Osteoblast (primary cell): ENCODE measurements at regions not wholly inside any gene's neighbourhood (a gene's known extent, or its start where the extent isn't known, plus 50 kb on each side); places are given as distances from the start of the nearest gene placed in this dataset.

Experiments used
- DNase-seq: peaks from one replicate; pipeline ENCODE4 v3.0.0; 2011; ENCODE audit warnings: low spot score, mixed read lengths; ENCODE audit not compliant: insufficient read length; ENCODE audit errors: missing footprints
- H2AFZ ChIP-seq: 2 replicates; pipeline ENCODE4 v1.6.0; 2011; ENCODE audit warnings: mild to moderate bottlenecking, low read length
- H3K27ac ChIP-seq: 2 replicates; pipeline ENCODE4 v1.5.1; 2011; ENCODE audit warnings: mild to moderate bottlenecking, low read depth, low read length, moderate library complexity
- H3K27me3 ChIP-seq: 2 replicates; pipeline ENCODE4 v1.6.0; 2012; ENCODE audit warnings: mild to moderate bottlenecking, control low read depth, inconsistent platforms, low read length, moderate library complexity; ENCODE audit not compliant: insufficient read depth
- H3K36me3 ChIP-seq: 2 replicates; pipeline ENCODE4 v1.5.1; 2011; ENCODE audit warnings: mild to moderate bottlenecking, low read length, control low read depth, moderate library complexity; ENCODE audit not compliant: insufficient read depth
- H3K4me1 ChIP-seq: 2 replicates; pipeline ENCODE4 v1.5.1; 2011; ENCODE audit warnings: mild to moderate bottlenecking, low read length, control low read depth, moderate library complexity; ENCODE audit not compliant: insufficient read depth
- H3K4me2 ChIP-seq: 2 replicates; pipeline ENCODE4 v1.6.0; 2011; ENCODE audit warnings: mild to moderate bottlenecking, low read length; ENCODE audit not compliant: insufficient read depth
- H3K4me3 ChIP-seq: fragments of 200-600 bp; sonication (generic); 3 replicates; pipeline ENCODE4 v1.5.1; 2012; ENCODE audit warnings: mild to moderate bottlenecking, low read length, inconsistent platforms; ENCODE audit not compliant: insufficient read depth
- H3K79me2 ChIP-seq: 2 replicates; pipeline ENCODE4 v1.6.0; 2012; ENCODE audit warnings: mild to moderate bottlenecking, low read length, control low read depth, inconsistent platforms; ENCODE audit not compliant: insufficient read depth
- H3K9me3 ChIP-seq: 2 replicates; pipeline ENCODE4 v1.5.1; 2011; ENCODE audit warnings: low read depth, low read length, control low read depth
- H4K20me1 ChIP-seq: 2 replicates; pipeline ENCODE4 v1.6.0; 2012; ENCODE audit warnings: mild to moderate bottlenecking, low read length, control low read depth; ENCODE audit not compliant: insufficient read depth
- TF ChIP-seq, protein P1 (sequence below): IDR thresholded peaks from 2 replicates; pipeline ENCODE4 v1.5.1; 2011; ENCODE audit warnings: mild to moderate bottlenecking, low read depth, low read length, moderate library complexity; ENCODE audit errors: extremely low read depth

DNA sequence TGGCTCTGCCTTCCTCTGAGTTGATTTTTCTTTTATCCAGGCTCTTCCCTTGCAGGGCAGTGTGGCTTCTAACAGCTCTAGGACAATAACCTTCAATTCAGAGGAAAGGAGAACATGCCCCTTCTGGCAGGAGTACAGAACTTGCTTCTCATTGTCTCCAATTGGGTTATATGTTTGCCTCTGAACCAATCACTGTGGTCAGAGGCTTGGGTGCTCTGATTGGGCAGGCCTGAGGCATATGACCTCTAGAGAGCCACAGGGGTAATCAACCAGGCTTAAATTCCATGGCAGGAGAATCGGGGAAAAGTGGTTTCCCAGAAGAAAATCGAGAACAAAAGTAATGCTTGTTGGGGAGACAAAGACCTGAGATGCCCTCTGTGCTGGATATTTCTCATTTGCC, 240.0 kb downstream of the REEP3 start:
- H4K20me1 ChIP-seq = no peaks in the 10 kb centered on the region
- H3K27ac ChIP-seq = no peak overlapping the region
- peaks cover 8% of the 10 kb centered on the region for H3K27me3 ChIP-seq
- H3K4me2 ChIP-seq = no peak overlapping the region
- no peaks in the 10 kb centered on the region for H3K79me2 ChIP-seq
- TF ChIP-seq, protein P1, sequence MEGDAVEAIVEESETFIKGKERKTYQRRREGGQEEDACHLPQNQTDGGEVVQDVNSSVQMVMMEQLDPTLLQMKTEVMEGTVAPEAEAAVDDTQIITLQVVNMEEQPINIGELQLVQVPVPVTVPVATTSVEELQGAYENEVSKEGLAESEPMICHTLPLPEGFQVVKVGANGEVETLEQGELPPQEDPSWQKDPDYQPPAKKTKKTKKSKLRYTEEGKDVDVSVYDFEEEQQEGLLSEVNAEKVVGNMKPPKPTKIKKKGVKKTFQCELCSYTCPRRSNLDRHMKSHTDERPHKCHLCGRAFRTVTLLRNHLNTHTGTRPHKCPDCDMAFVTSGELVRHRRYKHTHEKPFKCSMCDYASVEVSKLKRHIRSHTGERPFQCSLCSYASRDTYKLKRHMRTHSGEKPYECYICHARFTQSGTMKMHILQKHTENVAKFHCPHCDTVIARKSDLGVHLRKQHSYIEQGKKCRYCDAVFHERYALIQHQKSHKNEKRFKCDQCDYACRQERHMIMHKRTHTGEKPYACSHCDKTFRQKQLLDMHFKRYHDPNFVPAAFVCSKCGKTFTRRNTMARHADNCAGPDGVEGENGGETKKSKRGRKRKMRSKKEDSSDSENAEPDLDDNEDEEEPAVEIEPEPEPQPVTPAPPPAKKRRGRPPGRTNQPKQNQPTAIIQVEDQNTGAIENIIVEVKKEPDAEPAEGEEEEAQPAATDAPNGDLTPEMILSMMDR = no peak
- DNase-seq = no peak
- H3K4me3 ChIP-seq = no peak overlapping the region
- no peak overlapping the region for H2AFZ ChIP-seq
- H3K9me3 ChIP-seq = no peaks in the 10 kb centered on the region
- H3K36me3 ChIP-seq = no peaks in the 10 kb centered on the region
- peaks cover under 1% of the 10 kb centered on the region for H3K4me1 ChIP-seq

DNA sequence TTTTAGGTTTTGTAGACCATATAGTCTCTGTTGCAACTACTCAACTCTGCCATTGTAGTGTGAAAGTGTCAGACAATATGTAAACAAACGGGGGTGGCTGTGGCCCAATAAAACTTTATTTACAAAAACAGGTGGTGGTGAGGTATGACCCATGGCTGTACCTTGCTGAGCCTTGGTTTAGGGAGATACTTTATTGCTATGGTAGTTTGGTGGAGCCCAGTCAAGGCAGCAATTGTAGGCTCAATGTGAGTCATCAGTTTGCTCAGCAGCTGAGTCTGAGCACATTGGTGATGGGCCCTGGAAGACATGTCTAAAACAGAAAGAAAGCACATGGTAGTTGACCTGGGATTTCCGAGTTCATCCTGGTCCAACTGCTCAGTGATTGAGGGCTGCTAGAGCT, 242.5 kb downstream of the REEP3 start:
- Histone ChIP-seq H2AFZ (no peak overlapping the region), H4K20me1 (no peaks in the 10 kb centered on the region), H3K4me1 (peaks cover 12% of the 10 kb centered on the region), H3K4me2 (no peak overlapping the region), H3K79me2 (no peaks in the 10 kb centered on the region), H3K36me3 (no peaks in the 10 kb centered on the region), H3K27ac (no peak overlapping the region), H3K4me3 (no peak overlapping the region), H3K9me3 (no peaks in the 10 kb centered on the region), H3K27me3 (peaks cover 8% of the 10 kb centered on the region)
- DNase-seq = no peak
- TF ChIP-seq, protein P1 = no peak

DNA sequence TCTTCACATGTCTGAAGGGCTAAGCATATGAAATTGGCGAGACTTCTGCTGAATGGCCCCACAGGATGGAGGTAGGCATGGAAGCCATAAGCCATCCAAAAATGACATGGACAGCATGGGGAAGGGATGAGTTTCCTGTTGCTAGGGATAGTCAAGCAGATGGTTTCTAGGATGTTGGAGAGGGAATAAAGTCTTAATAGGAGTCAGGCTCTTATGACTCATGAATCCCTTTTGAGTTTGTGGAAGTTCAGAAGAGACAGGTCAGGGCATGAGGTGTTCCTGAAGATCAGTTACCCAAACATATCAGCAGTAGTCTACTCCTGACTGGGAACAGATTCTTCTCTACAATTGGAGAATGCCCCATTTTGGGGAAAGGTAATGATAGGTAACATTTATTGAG, 243.9 kb downstream of the REEP3 start:
- no peaks in the 10 kb centered on the region for H3K36me3 ChIP-seq
- H3K4me2 ChIP-seq = no peak overlapping the region
- peaks cover 8% of the 10 kb centered on the region for H3K27me3 ChIP-seq
- TF ChIP-seq, protein P1 = no peak
- no peaks in the 10 kb centered on the region for H4K20me1 ChIP-seq
- no peak overlapping the region for H3K4me3 ChIP-seq
- no peak overlapping the region for H3K27ac ChIP-seq
- H3K9me3 ChIP-seq = no peaks in the 10 kb centered on the region
- no peak for DNase-seq
- H2AFZ ChIP-seq = no peak overlapping the region
- H3K4me1 ChIP-seq = peaks cover 12% of the 10 kb centered on the region
- no peaks in the 10 kb centered on the region for H3K79me2 ChIP-seq

DNA sequence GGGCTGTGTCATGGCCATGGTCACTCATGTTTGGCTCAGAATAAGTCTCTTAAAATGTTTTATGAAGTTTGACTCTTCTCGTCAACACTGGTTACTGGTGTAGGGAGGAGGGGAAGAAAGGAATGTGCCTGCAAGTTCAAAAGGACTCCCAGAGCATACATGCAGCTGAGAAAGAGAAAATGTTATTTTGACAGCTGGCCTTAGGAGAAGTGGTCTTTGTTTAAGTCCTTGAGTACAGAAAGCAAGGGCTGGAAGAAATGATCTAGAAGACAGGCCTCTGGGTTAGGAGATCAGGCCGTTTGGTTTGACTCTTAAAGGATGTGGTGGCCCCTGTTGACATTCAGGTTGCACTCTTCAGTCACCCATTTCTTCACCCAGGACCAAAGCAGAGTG, 245.5 kb downstream of the REEP3 start:
- Histone ChIP-seq H3K27me3 (no peaks in the 10 kb centered on the region), H3K36me3 (no peaks in the 10 kb centered on the region), H3K9me3 (no peaks in the 10 kb centered on the region), H2AFZ (peak overlapping the region; percentile 58), H3K4me1 (peaks cover 12% of the 10 kb centered on the region), H3K4me2 (peak overlapping the region; percentile 52), H3K27ac (peak overlapping the region; percentile 48), H3K4me3 (no peak overlapping the region), H4K20me1 (no peaks in the 10 kb centered on the region), H3K79me2 (no peaks in the 10 kb centered on the region)
- no peak for DNase-seq
- TF ChIP-seq, protein P1 = no peak
